ENCODE measurements at regions not wholly inside any gene's neighbourhood (a gene's known extent, or its start where the extent isn't known, plus 50 kb on each side); places are given as distances from the start of the nearest gene placed in this dataset.

GRCh38 chr2:37477921-37478320, 133.5 kb downstream of the QPCT start:
- Histone ChIP-seq H4K20me1 (ENCODE audit: insufficient read depth) (no peaks in the 10 kb centered on the region), H3K4me1 (ENCODE audit: low read depth, poor library complexity, severe bottlenecking) (peaks cover 5% of the 10 kb centered on the region), H3K79me2 (ENCODE audit: insufficient read depth, low read depth) (no peaks in the 10 kb centered on the region), H3K27ac (no peak overlapping the region), H3K27me3 (ENCODE audit: insufficient read depth, low read depth) (no peaks in the 10 kb centered on the region), H3K9ac (no peak overlapping the region), H3K4me2 (no peak overlapping the region), H3K4me3 (IDR thresholded peaks at IDR 0.05; ENCODE audit: insufficient read depth, low read depth, low read length) (no peak overlapping the region), H3K36me3 (ENCODE audit: insufficient read depth) (no peaks in the 10 kb centered on the region), H2AFZ (ENCODE audit: low read depth) (no peak overlapping the region)
- TF ChIP-seq CTCF (conservative IDR thresholded peaks at IDR 0.05; ENCODE audit: low read depth, low read length): no peak

GRCh38 chr2:37481244-37481643, 136.8 kb downstream of the QPCT start:
- no peaks in the 10 kb centered on the region for H4K20me1 ChIP-seq (ENCODE audit: insufficient read depth)
- no peak overlapping the region for H3K4me3 ChIP-seq (IDR thresholded peaks at IDR 0.05; ENCODE audit: insufficient read depth, low read depth, low read length)
- H3K27ac ChIP-seq: no peak overlapping the region
- H3K36me3 ChIP-seq (ENCODE audit: insufficient read depth): no peaks in the 10 kb centered on the region
- no peak overlapping the region for H3K9ac ChIP-seq
- H3K79me2 ChIP-seq (ENCODE audit: insufficient read depth, low read depth): no peaks in the 10 kb centered on the region
- no peaks in the 10 kb centered on the region for H3K4me1 ChIP-seq (ENCODE audit: low read depth, poor library complexity, severe bottlenecking)
- no peak overlapping the region for H2AFZ ChIP-seq (ENCODE audit: low read depth)
- H3K27me3 ChIP-seq (ENCODE audit: insufficient read depth, low read depth): no peaks in the 10 kb centered on the region
- no peak overlapping the region for H3K4me2 ChIP-seq
- no peak for TF ChIP-seq CTCF (conservative IDR thresholded peaks at IDR 0.05; ENCODE audit: low read depth, low read length)

DNA sequence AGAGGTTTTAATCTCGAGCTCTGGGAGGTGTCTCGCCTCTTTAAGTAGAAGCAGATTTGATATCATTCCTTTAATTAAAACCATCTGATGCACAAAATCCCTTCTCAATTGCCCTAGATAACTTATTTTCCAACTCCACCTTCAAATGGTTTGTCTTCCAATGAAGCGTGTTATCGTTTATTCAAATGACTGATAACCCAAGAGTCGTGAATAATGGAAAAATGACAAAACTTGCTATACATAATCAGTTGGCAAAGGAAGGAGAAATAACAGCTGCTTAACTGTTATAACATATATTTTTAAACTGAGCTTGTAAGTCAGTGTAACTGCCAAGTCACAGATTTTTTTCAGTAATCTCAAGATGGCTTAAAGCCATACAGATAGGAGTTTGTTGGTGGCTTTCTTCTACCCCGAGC, 144.6 kb downstream of the QPCT start:
- Histone ChIP-seq H4K20me1 (ENCODE audit: insufficient read depth) (no peaks in the 10 kb centered on the region; the same call in 1 of the 2 replicates), H2AFZ (ENCODE audit: low read depth) (no peak overlapping the region), H3K4me3 (IDR thresholded peaks at IDR 0.05; ENCODE audit: insufficient read depth, low read depth, low read length) (no peak overlapping the region), H3K36me3 (ENCODE audit: insufficient read depth) (no peaks in the 10 kb centered on the region), H3K27me3 (ENCODE audit: insufficient read depth, low read depth) (no peaks in the 10 kb centered on the region), H3K9ac (no peak overlapping the region), H3K27ac (no peak overlapping the region), H3K4me1 (ENCODE audit: low read depth, poor library complexity, severe bottlenecking) (no peaks in the 10 kb centered on the region), H3K79me2 (ENCODE audit: insufficient read depth, low read depth) (no peaks in the 10 kb centered on the region), H3K4me2 (no peak overlapping the region)
- TF ChIP-seq CTCF (conservative IDR thresholded peaks at IDR 0.05; ENCODE audit: low read depth, low read length): no peak

DNA sequence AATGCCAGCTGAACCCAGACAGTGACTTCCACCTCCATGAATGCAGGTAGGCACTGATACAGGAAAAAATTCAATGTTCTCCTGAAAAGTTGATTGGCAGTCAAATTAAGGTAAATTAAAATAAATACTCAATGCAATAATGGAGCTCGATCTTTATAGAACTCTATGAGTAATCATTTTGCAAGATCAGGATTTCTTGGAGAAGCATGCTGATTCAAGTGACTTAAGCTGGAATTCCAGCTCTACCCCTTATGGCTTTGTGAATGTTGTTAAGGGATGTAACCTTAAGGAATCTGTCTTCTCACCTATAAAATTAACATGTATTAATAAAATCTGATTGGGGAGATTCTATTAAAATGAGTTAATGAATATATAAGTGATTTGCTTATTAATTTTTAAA, 145.1 kb downstream of the QPCT start:
- Histone ChIP-seq H2AFZ (ENCODE audit: low read depth) (no peak overlapping the region), H3K9ac (no peak overlapping the region), H3K79me2 (ENCODE audit: insufficient read depth, low read depth) (no peaks in the 10 kb centered on the region), H3K36me3 (ENCODE audit: insufficient read depth) (no peaks in the 10 kb centered on the region), H4K20me1 (ENCODE audit: insufficient read depth) (no peaks in the 10 kb centered on the region; the same call in 1 of the 2 replicates), H3K4me3 (IDR thresholded peaks at IDR 0.05; ENCODE audit: insufficient read depth, low read depth, low read length) (no peak overlapping the region), H3K27me3 (ENCODE audit: insufficient read depth, low read depth) (no peaks in the 10 kb centered on the region), H3K27ac (no peak overlapping the region), H3K4me1 (ENCODE audit: low read depth, poor library complexity, severe bottlenecking) (no peaks in the 10 kb centered on the region), H3K4me2 (no peak overlapping the region)
- no peak for TF ChIP-seq CTCF (conservative IDR thresholded peaks at IDR 0.05; ENCODE audit: low read depth, low read length)
